ENCODE measurements at regions not wholly inside any gene's neighbourhood (a gene's known extent, or its start where the extent isn't known, plus 50 kb on each side); places are given as distances from the start of the nearest gene placed in this dataset.

- no peak for ATAC-seq (ENCODE audit: low FRiP score)
- H3K27ac ChIP-seq (ENCODE audit: low read depth in 1 of 2, low read length in 2 of 2): no peak overlapping the region
Observed at GRCh38 chr2:126972279-126972626, 73.6 kb downstream of the TEX51 start.

GRCh38 chr2:126973745-126974144 lies 75.1 kb downstream of the TEX51 start:
- Histone ChIP-seq H3K9me3 (ENCODE audit: control insufficient read depth, low read length) (no peaks in the 10 kb centered on the region), H3K27me3 (ENCODE audit: control insufficient read depth in 1 of 2, insufficient read depth in 2 of 2, low read length in 1 of 2) (no peaks in the 10 kb centered on the region), H3K4me1 (ENCODE audit: control insufficient read depth in 1 of 2, insufficient read depth in 2 of 2, low read length in 2 of 2) (no peaks in the 10 kb centered on the region), H3K27ac (ENCODE audit: low read depth in 1 of 2, low read length in 2 of 2) (no peak overlapping the region), H3K4me3 (ENCODE audit: low read length in 2 of 2) (no peak overlapping the region), H3K36me3 (ENCODE audit: control insufficient read depth in 1 of 2, insufficient read depth in 2 of 2, low read length in 1 of 2) (no peaks in the 10 kb centered on the region)
- no peak for ATAC-seq (ENCODE audit: low FRiP score)
- intact Hi-C loops (cut with DNase I): no loop called here
- no peak for DNase-seq
- WGBS, 2 donors: 97 to 100% methylated on average over 2 of the region's 2 CpGs

More at GRCh38 chr2:126972279-126972626, 73.6 kb downstream of the TEX51 start:
- Histone ChIP-seq H3K9me3 (ENCODE audit: control insufficient read depth, low read length) (no peaks in the 10 kb centered on the region), H3K36me3 (ENCODE audit: control insufficient read depth in 1 of 2, insufficient read depth in 2 of 2, low read length in 1 of 2) (no peaks in the 10 kb centered on the region), H3K4me3 (ENCODE audit: low read length in 2 of 2) (no peak overlapping the region), H3K4me1 (ENCODE audit: control insufficient read depth in 1 of 2, insufficient read depth in 2 of 2, low read length in 2 of 2) (no peaks in the 10 kb centered on the region), H3K27me3 (ENCODE audit: control insufficient read depth in 1 of 2, insufficient read depth in 2 of 2, low read length in 1 of 2) (no peaks in the 10 kb centered on the region)
- intact Hi-C loops (cut with DNase I): no loop called here
- DNase-seq: no peak
- WGBS, 2 donors: 21 to 23% methylated on average over 10 of the region's 10 CpGs

- Histone ChIP-seq H3K27ac (ENCODE audit: low read depth in 1 of 2, low read length in 2 of 2) (no peak overlapping the region), H3K36me3 (ENCODE audit: control insufficient read depth in 1 of 2, insufficient read depth in 2 of 2, low read length in 1 of 2) (no peaks in the 10 kb centered on the region), H3K27me3 (ENCODE audit: control insufficient read depth in 1 of 2, insufficient read depth in 2 of 2, low read length in 1 of 2) (no peaks in the 10 kb centered on the region), H3K9me3 (ENCODE audit: control insufficient read depth, low read length) (no peaks in the 10 kb centered on the region), H3K4me1 (ENCODE audit: control insufficient read depth in 1 of 2, insufficient read depth in 2 of 2, low read length in 2 of 2) (no peaks in the 10 kb centered on the region), H3K4me3 (ENCODE audit: low read length in 2 of 2) (no peak overlapping the region)
- no peak for DNase-seq
- 82 to 84% methylated on average over 12 of the region's 12 CpGs for WGBS, 2 donors
- intact Hi-C loops (cut with DNase I): no loop called here
- no peak for ATAC-seq (ENCODE audit: low FRiP score)
Observed at GRCh38 chr2:126975671-126976655, 77.3 kb downstream of the TEX51 start.

- ATAC-seq (ENCODE audit: low FRiP score) (no peak), DNase-seq (no peak)
- WGBS, 2 donors: 91 to 94% methylated on average over 30 of the region's 30 CpGs
- Histone ChIP-seq H3K9me3 (ENCODE audit: control insufficient read depth, low read length) (no peaks in the 10 kb centered on the region), H3K4me3 (ENCODE audit: low read length in 2 of 2) (no peak overlapping the region), H3K27me3 (ENCODE audit: control insufficient read depth in 1 of 2, insufficient read depth in 2 of 2, low read length in 1 of 2) (no peaks in the 10 kb centered on the region), H3K27ac (ENCODE audit: low read depth in 1 of 2, low read length in 2 of 2) (no peak overlapping the region), H3K4me1 (ENCODE audit: control insufficient read depth in 1 of 2, insufficient read depth in 2 of 2, low read length in 2 of 2) (no peaks in the 10 kb centered on the region), H3K36me3 (ENCODE audit: control insufficient read depth in 1 of 2, insufficient read depth in 2 of 2, low read length in 1 of 2) (no peaks in the 10 kb centered on the region)
- intact Hi-C loops (cut with DNase I): no loop called here
Observed at GRCh38 chr2:126976721-126977328, 78.1 kb downstream of the TEX51 start.

- intact Hi-C loops (cut with DNase I): no loop called here
Observed at GRCh38 chr2:126978333-126978732, 79.6 kb downstream of the TEX51 start.

DNA sequence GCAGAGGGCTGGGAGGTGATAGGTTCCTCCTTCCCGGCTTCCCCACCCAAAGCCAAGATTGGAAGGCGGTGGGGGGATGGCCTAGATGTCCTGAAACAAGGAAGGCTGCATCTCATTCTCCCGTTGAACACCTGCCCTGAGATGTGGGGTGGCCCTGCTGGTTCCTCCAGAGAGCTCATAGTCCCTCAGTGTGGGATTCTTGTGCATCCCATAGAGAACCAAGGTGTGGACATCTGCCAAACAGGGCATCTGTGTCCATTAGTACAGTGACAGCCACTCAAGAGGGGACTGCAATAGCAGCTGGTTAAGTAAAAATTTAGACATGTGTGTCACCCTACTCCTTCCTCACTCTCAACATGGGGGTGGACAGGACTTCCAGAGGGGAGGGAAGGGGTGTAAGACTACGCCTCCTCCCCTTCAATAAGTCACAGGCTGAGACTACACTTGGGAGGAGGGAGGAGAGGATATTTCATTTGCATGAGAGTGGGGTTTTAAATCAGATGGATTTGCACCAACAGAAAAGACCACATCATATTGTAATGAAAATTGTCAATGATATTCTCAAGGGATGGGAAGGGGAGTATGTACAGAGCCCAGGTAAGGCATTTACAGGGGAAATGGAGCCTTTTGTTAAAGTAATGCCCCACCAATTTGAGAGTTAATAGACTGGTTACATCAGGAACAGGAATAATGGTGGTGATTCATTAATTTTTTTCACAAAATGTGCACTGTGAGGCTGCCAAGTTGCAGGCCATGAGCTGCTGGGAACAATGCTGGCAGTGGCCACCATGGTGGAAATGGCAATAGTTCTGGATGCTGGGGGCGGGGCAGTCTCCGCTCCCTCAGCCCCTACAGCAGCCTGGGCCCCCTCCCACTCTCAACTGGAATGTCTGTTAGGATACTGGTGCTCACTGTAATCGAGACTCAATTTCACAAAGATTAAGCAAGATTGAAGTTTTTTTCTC lies 80.6 kb downstream of the TEX51 start:
- 92 to 94% methylated on average over 7 of the region's 7 CpGs for WGBS, 2 donors
- no peak for DNase-seq
- Histone ChIP-seq H3K9me3 (ENCODE audit: control insufficient read depth, low read length) (no peaks in the 10 kb centered on the region), H3K27me3 (ENCODE audit: control insufficient read depth in 1 of 2, insufficient read depth in 2 of 2, low read length in 1 of 2) (no peaks in the 10 kb centered on the region), H3K27ac (ENCODE audit: low read depth in 1 of 2, low read length in 2 of 2) (no peak overlapping the region), H3K4me1 (ENCODE audit: control insufficient read depth in 1 of 2, insufficient read depth in 2 of 2, low read length in 2 of 2) (no peaks in the 10 kb centered on the region), H3K36me3 (ENCODE audit: control insufficient read depth in 1 of 2, insufficient read depth in 2 of 2, low read length in 1 of 2) (no peaks in the 10 kb centered on the region), H3K4me3 (ENCODE audit: low read length in 2 of 2) (no peak overlapping the region)
- intact Hi-C loops (cut with DNase I): no loop called here
- no peak for ATAC-seq (ENCODE audit: low FRiP score)

More at GRCh38 chr2:126978333-126978732, 79.6 kb downstream of the TEX51 start:
- H3K27me3 ChIP-seq (ENCODE audit: control insufficient read depth in 1 of 2, insufficient read depth in 2 of 2, low read length in 1 of 2): no peaks in the 10 kb centered on the region
- no peaks in the 10 kb centered on the region for H3K36me3 ChIP-seq (ENCODE audit: control insufficient read depth in 1 of 2, insufficient read depth in 2 of 2, low read length in 1 of 2)
- no peaks in the 10 kb centered on the region for H3K9me3 ChIP-seq (ENCODE audit: control insufficient read depth, low read length)
- no peaks in the 10 kb centered on the region for H3K4me1 ChIP-seq (ENCODE audit: control insufficient read depth in 1 of 2, insufficient read depth in 2 of 2, low read length in 2 of 2)
- WGBS, 2 donors: 95 to 100% methylated on average over 4 of the region's 4 CpGs
- DNase-seq (no peak), ATAC-seq (ENCODE audit: low FRiP score) (no peak)
- H3K27ac ChIP-seq (ENCODE audit: low read depth in 1 of 2, low read length in 2 of 2): no peak overlapping the region
- H3K4me3 ChIP-seq (ENCODE audit: low read length in 2 of 2): no peak overlapping the region

- H3K4me3 ChIP-seq (ENCODE audit: low read length in 2 of 2): no peak overlapping the region
- ATAC-seq (ENCODE audit: low FRiP score) (no peak), DNase-seq (no peak)
- intact Hi-C loops (cut with DNase I): no loop called here
- no peaks in the 10 kb centered on the region for H3K9me3 ChIP-seq (ENCODE audit: control insufficient read depth, low read length)
- H3K36me3 ChIP-seq (ENCODE audit: control insufficient read depth in 1 of 2, insufficient read depth in 2 of 2, low read length in 1 of 2): no peaks in the 10 kb centered on the region
- 83 to 85% methylated on average over 6 of the region's 6 CpGs for WGBS, 2 donors
- no peaks in the 10 kb centered on the region for H3K27me3 ChIP-seq (ENCODE audit: control insufficient read depth in 1 of 2, insufficient read depth in 2 of 2, low read length in 1 of 2)
- H3K27ac ChIP-seq (ENCODE audit: low read depth in 1 of 2, low read length in 2 of 2): no peak overlapping the region
- no peaks in the 10 kb centered on the region for H3K4me1 ChIP-seq (ENCODE audit: control insufficient read depth in 1 of 2, insufficient read depth in 2 of 2, low read length in 2 of 2)
Observed at GRCh38 chr2:126981476-126981875, 82.8 kb downstream of the TEX51 start.

DNA sequence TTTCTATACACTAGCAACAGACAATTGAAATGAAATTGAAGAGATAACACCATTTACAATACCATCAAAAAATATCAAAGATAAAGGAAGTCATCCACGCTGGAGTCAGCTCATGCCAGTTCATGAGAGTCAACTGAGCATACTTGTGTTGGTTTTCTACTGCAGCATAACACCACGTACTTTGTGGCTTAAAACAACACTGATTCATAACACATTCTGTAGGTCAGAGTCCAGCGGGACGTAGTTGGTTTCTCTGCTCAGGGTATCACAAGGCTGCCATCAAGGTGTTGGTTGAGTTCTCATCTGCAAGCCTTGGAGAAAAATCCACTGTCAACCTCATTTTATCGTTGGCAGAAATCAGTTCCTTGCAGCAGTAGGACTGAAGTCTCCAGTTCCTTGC lies 84.2 kb downstream of the TEX51 start:
- no peak for DNase-seq
- 78 to 79% methylated on average over 5 of the region's 5 CpGs for WGBS, 2 donors
- no peak for ATAC-seq (ENCODE audit: low FRiP score)

More for the DNA sequence above, 84.2 kb downstream of the TEX51 start:
- Histone ChIP-seq H3K9me3 (ENCODE audit: control insufficient read depth, low read length) (no peaks in the 10 kb centered on the region), H3K4me3 (ENCODE audit: low read length in 2 of 2) (no peak overlapping the region), H3K4me1 (ENCODE audit: control insufficient read depth in 1 of 2, insufficient read depth in 2 of 2, low read length in 2 of 2) (no peaks in the 10 kb centered on the region), H3K36me3 (ENCODE audit: control insufficient read depth in 1 of 2, insufficient read depth in 2 of 2, low read length in 1 of 2) (no peaks in the 10 kb centered on the region), H3K27ac (ENCODE audit: low read depth in 1 of 2, low read length in 2 of 2) (no peak overlapping the region), H3K27me3 (ENCODE audit: control insufficient read depth in 1 of 2, insufficient read depth in 2 of 2, low read length in 1 of 2) (no peaks in the 10 kb centered on the region)
- intact Hi-C loops (cut with DNase I): no loop called here
